K562 (cell line): ENCODE measurements at regions not wholly inside any gene's neighbourhood (a gene's known extent, or its start where the extent isn't known, plus 50 kb on each side); places are given as distances from the start of the nearest gene placed in this dataset.

ENCODE experiments used
- ATF1 ChIP-seq, 2 experiments: fragments of 450-650 bp in 1 of 2; IDR thresholded peaks; 2 replicates each; pipeline ENCODE4 v1.6.1; 2016; ENCODE audit warnings: missing compliant biosample characterization in 1 of 2, missing genetic modification characterization in 1 of 2
- BCL6 ChIP-seq: fragments of 250-450 bp; sonication (Bioruptor Pico); IDR thresholded peaks from 2 replicates; pipeline ENCODE4 v1.4.0; 2020
- FOSL1 ChIP-seq: fragments of 200-800 bp; sonication (Bioruptor generic); conservative IDR thresholded peaks from 2 replicates; pipeline ENCODE4 v1.6.1; 2016; ENCODE audit warnings: missing genetic modification characterization, missing compliant biosample characterization
- GABPB1 ChIP-seq: sonication (generic); formaldehyde crosslinking; IDR thresholded peaks from 2 replicates; pipeline ENCODE4 v1.8.0; 2022; ENCODE audit warnings: mild to moderate bottlenecking, missing genetic modification reagents
- HLTF ChIP-seq: fragments of 450-650 bp; IDR thresholded peaks from 2 replicates; pipeline ENCODE4 v1.6.1; 2016
- KLF1 ChIP-seq: fragments of 450-650 bp; IDR thresholded peaks from 2 replicates; pipeline ENCODE4 v1.6.1; 2016; ENCODE audit warnings: missing genetic modification characterization, missing compliant biosample characterization
- NFXL1 ChIP-seq: fragments of 450-650 bp; formaldehyde crosslinking; IDR thresholded peaks from 2 replicates; pipeline ENCODE4 v1.4.0; 2021; ENCODE audit warnings: mild to moderate bottlenecking
- RFX7 ChIP-seq: fragments of 250-450 bp; sonication (Bioruptor Pico); IDR thresholded peaks from 2 replicates; pipeline ENCODE4 v1.5.1; 2021; ENCODE audit warnings: mild to moderate bottlenecking
- SAFB ChIP-seq: fragments of 200-400 bp; formaldehyde crosslinking; IDR thresholded peaks from 2 replicates; pipeline ENCODE4 v1.6.1; 2017; ENCODE audit warnings: low read depth, low read length, borderline replicate concordance
- SETDB1 ChIP-seq: IDR thresholded peaks from one replicate; pipeline ENCODE4 v1.6.1; 2012; ENCODE audit warnings: low read length, control low read depth, inconsistent platforms
- STAT5B ChIP-seq: fragments of 250-450 bp; sonication (Bioruptor Pico); IDR thresholded peaks from 2 replicates; pipeline ENCODE4 v1.8.0; 2021; ENCODE audit warnings: mild to moderate bottlenecking, inconsistent platforms
- TBL1XR1 ChIP-seq, 2 experiments: IDR thresholded peaks; 2 replicates each; pipeline ENCODE4 v1.6.1; 2012; ENCODE audit warnings: improper control_type of control experiment in 2 of 2, low read length in 2 of 2, mild to moderate bottlenecking in 1 of 2
- TRIM24 ChIP-seq, 2 experiments: fragments of 450-650 bp; IDR thresholded peaks; 2 replicates each; pipeline ENCODE4 v1.6.1; 2016
- ZBED1 ChIP-seq: IDR thresholded peaks from 2 replicates; pipeline ENCODE4 v1.6.1; 2014
- ZNF143 ChIP-seq: sonication (generic); formaldehyde crosslinking; IDR thresholded peaks from 2 replicates; pipeline ENCODE4 v1.9.0; 2022; ENCODE audit warnings: mild to moderate bottlenecking, missing genetic modification reagents
- ZNF586 ChIP-seq: fragments of 450-650 bp; formaldehyde crosslinking; conservative IDR thresholded peaks from 2 replicates; pipeline ENCODE4 v1.4.0; 2020; ENCODE audit warnings: mild to moderate bottlenecking, moderate library complexity
- TF ChIP-seq, protein P1 (sequence below): fragments of 200-800 bp; sonication (Bioruptor generic); IDR thresholded peaks from 2 replicates; pipeline ENCODE4 v1.6.1; 2016; ENCODE audit warnings: missing genetic modification characterization, missing compliant biosample characterization
- TF ChIP-seq, protein P2 (sequence below): sonication (generic); formaldehyde crosslinking; IDR thresholded peaks from 2 replicates; pipeline ENCODE4 v1.5.0; 2020; ENCODE audit warnings: missing genetic modification reagents
- TF ChIP-seq, protein P3 (sequence below): fragments of 250-450 bp; sonication (Bioruptor Pico); IDR thresholded peaks from 2 replicates; pipeline ENCODE4 v1.6.1; 2021; ENCODE audit warnings: mild to moderate bottlenecking
- TF ChIP-seq, protein P4 (sequence below), 3 experiments: fragments of 200-800 bp in 1 of 3; fragments of 250-450 bp in 1 of 3; fragments of 450-650 bp in 1 of 3; sonication (Bioruptor Pico) in 1 of 3; sonication (Bioruptor generic) in 1 of 3; formaldehyde crosslinking in 1 of 3; IDR thresholded peaks; 2 replicates each; pipeline versions ENCODE4 v1.6.1 to v1.8.0; 2016 to 2022; ENCODE audit warnings: mild to moderate bottlenecking in 2 of 3, missing genetic modification characterization in 2 of 3, missing compliant biosample characterization in 1 of 3, moderate library complexity in 1 of 3

DNA sequence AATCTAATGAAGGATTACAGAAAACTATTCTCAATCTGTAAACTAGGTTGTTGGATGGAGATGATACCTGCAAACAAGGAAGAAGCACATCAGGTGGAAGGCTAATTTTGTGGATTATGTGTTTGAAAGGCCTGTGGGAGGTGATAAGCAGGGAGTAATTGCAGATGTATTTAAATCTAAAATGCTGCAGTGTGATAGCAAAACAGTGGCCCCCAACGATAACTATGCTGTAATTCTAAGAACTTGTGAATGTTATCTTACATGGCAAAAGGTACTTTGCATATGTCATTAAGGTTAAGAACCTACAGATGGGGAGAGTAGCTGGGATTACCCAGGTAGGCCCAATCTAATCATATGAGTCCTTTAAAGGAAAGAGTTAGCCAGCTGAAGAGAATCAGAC lies 164.5 kb upstream of the AHR start (continued):
- TF ChIP-seq, protein P1, sequence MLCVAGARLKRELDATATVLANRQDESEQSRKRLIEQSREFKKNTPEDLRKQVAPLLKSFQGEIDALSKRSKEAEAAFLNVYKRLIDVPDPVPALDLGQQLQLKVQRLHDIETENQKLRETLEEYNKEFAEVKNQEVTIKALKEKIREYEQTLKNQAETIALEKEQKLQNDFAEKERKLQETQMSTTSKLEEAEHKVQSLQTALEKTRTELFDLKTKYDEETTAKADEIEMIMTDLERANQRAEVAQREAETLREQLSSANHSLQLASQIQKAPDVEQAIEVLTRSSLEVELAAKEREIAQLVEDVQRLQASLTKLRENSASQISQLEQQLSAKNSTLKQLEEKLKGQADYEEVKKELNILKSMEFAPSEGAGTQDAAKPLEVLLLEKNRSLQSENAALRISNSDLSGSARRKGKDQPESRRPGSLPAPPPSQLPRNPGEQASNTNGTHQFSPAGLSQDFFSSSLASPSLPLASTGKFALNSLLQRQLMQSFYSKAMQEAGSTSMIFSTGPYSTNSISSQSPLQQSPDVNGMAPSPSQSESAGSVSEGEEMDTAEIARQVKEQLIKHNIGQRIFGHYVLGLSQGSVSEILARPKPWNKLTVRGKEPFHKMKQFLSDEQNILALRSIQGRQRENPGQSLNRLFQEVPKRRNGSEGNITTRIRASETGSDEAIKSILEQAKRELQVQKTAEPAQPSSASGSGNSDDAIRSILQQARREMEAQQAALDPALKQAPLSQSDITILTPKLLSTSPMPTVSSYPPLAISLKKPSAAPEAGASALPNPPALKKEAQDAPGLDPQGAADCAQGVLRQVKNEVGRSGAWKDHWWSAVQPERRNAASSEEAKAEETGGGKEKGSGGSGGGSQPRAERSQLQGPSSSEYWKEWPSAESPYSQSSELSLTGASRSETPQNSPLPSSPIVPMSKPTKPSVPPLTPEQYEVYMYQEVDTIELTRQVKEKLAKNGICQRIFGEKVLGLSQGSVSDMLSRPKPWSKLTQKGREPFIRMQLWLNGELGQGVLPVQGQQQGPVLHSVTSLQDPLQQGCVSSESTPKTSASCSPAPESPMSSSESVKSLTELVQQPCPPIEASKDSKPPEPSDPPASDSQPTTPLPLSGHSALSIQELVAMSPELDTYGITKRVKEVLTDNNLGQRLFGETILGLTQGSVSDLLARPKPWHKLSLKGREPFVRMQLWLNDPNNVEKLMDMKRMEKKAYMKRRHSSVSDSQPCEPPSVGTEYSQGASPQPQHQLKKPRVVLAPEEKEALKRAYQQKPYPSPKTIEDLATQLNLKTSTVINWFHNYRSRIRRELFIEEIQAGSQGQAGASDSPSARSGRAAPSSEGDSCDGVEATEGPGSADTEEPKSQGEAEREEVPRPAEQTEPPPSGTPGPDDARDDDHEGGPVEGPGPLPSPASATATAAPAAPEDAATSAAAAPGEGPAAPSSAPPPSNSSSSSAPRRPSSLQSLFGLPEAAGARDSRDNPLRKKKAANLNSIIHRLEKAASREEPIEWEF = no peak
- TF ChIP-seq STAT5B (CRISPR knock-in tag) (no peak), ATF1 (CRISPR knock-in tag; IDR thresholded peaks at IDR 0.05) (no peak), ATF1 (tag; IDR thresholded peaks at IDR 0.05) (no peak), HLTF (no peak), GABPB1 (no peak), SETDB1 (no peak), ZNF143 (no peak), TBL1XR1 (IDR thresholded peaks at IDR 0.05; ENCODE audit: low read length in 2 of 2) (no peak), SAFB (no peak), FOSL1 (tag) (no peak), KLF1 (tag) (no peak), NFXL1 (CRISPR knock-in tag) (no peak), ZBED1 (no peak), BCL6 (CRISPR knock-in tag) (no peak), ZNF586 (CRISPR knock-in tag) (no peak), TRIM24 (IDR thresholded peaks at IDR 0.05) (peak; percentile 58 to 81; a peak in 3 of 4 replicates), RFX7 (CRISPR knock-in tag) (no peak)
- TF ChIP-seq, protein P2, sequence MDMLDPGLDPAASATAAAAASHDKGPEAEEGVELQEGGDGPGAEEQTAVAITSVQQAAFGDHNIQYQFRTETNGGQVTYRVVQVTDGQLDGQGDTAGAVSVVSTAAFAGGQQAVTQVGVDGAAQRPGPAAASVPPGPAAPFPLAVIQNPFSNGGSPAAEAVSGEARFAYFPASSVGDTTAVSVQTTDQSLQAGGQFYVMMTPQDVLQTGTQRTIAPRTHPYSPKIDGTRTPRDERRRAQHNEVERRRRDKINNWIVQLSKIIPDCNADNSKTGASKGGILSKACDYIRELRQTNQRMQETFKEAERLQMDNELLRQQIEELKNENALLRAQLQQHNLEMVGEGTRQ (CRISPR knock-in tag) = no peak
- TF ChIP-seq, protein P3, sequence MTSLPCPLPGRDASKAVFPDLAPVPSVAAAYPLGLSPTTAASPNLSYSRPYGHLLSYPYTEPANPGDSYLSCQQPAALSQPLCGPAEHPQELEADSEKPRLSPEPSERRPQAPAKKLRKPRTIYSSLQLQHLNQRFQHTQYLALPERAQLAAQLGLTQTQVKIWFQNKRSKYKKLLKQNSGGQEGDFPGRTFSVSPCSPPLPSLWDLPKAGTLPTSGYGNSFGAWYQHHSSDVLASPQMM (CRISPR knock-in tag) = no peak
- TF ChIP-seq, protein P4, sequence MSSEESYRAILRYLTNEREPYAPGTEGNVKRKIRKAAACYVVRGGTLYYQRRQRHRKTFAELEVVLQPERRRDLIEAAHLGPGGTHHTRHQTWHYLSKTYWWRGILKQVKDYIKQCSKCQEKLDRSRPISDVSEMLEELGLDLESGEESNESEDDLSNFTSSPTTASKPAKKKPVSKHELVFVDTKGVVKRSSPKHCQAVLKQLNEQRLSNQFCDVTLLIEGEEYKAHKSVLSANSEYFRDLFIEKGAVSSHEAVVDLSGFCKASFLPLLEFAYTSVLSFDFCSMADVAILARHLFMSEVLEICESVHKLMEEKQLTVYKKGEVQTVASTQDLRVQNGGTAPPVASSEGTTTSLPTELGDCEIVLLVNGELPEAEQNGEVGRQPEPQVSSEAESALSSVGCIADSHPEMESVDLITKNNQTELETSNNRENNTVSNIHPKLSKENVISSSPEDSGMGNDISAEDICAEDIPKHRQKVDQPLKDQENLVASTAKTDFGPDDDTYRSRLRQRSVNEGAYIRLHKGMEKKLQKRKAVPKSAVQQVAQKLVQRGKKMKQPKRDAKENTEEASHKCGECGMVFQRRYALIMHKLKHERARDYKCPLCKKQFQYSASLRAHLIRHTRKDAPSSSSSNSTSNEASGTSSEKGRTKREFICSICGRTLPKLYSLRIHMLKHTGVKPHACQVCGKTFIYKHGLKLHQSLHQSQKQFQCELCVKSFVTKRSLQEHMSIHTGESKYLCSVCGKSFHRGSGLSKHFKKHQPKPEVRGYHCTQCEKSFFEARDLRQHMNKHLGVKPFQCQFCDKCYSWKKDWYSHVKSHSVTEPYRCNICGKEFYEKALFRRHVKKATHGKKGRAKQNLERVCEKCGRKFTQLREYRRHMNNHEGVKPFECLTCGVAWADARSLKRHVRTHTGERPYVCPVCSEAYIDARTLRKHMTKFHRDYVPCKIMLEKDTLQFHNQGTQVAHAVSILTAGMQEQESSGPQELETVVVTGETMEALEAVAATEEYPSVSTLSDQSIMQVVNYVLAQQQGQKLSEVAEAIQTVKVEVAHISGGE (CRISPR knock-in tag; IDR thresholded peaks at IDR 0.05) = no peak
